DOHH2 (cell line): ENCODE measurements at regions not wholly inside any gene's neighbourhood (a gene's known extent, or its start where the extent isn't known, plus 50 kb on each side); places are given as distances from the start of the nearest gene placed in this dataset.

Experiments
- EZH2phosphoT487 ChIP-seq: fragments of 200-600 bp; sonication (generic); IDR thresholded peaks from 2 replicates; pipeline ENCODE4 v1.6.1; 2017; ENCODE audit warnings: borderline replicate concordance, mild to moderate bottlenecking, antibody characterized with exemption, low read length, moderate library complexity, mixed read lengths
- TF ChIP-seq, protein P1 (sequence below): fragments of 200-600 bp; sonication (generic); IDR thresholded peaks from one replicate; pipeline ENCODE4 v1.5.1; 2014; ENCODE audit warnings: antibody characterized with exemption, mild to moderate bottlenecking, low read depth, low read length; ENCODE audit not compliant: poor library complexity, severe bottlenecking

DNA sequence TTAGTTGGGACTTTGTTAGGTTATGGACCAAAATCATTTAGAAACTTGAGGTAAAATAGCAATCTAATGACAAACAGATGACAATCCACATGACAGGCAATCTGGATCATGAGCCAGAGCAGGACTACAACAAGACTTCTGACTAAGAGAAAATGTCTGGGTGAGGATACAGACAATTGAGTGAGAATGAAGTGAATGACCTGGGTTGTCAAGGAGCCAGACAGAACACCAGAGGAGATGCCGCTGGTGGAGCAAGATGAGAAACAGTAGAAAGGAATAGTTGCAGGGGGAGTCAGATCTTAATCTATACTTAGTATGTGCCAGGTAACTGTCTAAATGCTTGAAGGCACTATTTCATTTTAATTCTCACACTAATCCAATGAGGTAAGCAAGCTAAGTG lies 277.8 kb downstream of the PRELID2 start:
- TF ChIP-seq, protein P1, sequence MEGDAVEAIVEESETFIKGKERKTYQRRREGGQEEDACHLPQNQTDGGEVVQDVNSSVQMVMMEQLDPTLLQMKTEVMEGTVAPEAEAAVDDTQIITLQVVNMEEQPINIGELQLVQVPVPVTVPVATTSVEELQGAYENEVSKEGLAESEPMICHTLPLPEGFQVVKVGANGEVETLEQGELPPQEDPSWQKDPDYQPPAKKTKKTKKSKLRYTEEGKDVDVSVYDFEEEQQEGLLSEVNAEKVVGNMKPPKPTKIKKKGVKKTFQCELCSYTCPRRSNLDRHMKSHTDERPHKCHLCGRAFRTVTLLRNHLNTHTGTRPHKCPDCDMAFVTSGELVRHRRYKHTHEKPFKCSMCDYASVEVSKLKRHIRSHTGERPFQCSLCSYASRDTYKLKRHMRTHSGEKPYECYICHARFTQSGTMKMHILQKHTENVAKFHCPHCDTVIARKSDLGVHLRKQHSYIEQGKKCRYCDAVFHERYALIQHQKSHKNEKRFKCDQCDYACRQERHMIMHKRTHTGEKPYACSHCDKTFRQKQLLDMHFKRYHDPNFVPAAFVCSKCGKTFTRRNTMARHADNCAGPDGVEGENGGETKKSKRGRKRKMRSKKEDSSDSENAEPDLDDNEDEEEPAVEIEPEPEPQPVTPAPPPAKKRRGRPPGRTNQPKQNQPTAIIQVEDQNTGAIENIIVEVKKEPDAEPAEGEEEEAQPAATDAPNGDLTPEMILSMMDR = no peak
- TF ChIP-seq EZH2phosphoT487 = no peak
